GM18499 (cell line): ENCODE measurements at regions not wholly inside any gene's neighbourhood (a gene's known extent, or its start where the extent isn't known, plus 50 kb on each side); places are given as distances from the start of the nearest gene placed in this dataset.
A peak's percentile ranks its signal among the peaks of the same experiment; 100 is the strongest.

Experiments used
- ATAC-seq: cut with Tn5 transposase; IDR thresholded peaks from one replicate; pipeline ENCODE4 v1.9.1; 2021; ENCODE audit warnings: moderate number of reproducible peaks; ENCODE audit not compliant: insufficient read depth, unreplicated experiment

DNA sequence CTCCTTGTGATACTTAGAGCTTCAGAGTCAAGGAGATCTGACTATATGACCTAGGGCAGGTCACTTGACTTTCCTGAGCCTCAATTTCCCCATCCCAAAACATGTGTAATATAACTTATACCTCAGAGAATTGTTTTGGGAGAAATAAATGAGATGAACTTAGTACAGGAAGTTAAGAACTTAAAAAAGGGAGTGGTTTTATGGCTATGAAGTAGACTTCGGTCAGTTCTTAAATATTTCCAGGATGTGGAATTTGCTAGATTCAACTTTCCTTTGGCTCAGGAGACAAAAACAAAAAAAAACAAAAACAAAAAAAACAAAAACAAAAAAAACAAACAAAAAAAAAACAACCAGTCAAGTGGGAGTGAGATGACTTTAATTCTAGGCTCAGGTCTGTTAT is 116.7 kb downstream of the EDEM1 start:
- no peak for ATAC-seq

DNA sequence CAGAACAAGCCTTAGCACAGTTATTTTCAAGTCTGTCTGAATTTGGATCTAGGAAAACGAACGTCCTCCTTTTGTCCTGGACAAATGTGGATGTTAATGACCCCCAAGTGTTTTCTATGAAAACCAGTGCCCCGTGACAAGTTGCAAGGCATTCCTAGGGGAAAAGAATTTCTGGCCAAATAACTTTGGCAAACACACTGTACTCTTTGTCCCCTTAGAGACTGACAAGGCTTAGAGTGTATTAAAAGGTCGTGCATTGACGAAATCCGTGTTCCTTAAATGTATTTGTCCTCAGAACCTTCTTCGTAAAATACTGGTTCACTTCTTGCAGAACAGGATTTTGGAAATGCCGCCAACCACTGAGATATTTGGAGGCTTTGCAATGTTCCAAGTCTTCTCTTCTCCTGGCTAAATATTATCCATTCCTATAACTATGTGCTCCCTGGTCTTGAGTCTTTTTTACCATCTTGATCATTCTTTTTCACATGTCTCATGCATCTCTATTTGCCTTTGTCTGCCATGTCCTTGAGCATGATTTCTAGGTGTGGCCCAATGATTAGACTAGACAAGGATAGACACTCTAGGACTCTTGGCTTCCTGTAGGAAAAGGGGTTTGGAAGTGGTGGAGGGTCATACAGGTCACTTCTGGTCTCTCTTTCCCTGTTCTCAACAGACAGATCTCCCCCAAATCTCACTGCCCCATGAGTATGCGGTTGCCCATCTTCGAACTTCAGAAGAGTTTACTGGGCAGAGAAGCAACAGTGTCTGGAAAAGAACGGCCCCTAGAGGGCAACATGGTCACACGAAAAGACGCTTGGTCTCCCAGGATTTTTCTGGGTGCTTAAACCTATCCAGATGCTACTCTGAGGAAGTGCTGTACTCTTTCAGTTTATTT is 117.5 kb downstream of the EDEM1 start:
- ATAC-seq: peak; percentile 86

DNA sequence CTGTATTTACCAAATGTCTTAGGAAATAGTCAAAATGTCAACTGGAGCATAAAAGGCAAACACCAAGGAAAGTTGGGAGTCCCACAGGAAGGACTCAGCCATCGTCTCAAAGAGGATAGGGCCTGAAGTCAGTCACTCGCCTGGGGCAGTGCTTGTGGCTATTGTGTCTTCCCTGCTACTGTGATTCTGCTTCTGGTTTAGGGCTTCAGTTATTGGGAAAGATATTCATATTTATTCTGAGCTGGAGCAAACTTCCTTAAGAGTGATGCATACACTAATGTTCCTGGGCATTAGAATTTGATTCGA is 118.1 kb downstream of the EDEM1 start:
- ATAC-seq: peak; percentile 24

DNA sequence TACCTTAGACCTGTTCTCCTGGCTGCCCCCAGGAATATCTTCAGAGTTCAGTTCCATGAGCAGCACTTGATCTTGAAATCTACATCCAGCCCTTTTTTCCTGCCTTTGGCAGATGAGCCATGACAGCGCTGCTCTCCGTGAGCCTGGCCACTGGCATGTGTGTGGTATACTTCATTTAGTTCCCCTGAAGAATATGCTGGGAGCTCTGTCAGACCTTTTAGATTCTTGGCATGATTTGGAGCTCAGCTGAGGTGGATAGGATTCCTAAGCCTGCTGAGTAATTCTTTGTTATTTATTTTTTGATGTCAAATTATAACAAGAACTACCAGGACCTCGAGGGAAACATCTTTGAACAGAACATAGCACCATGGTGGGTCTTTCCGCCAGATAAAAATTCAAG is 121.7 kb downstream of the EDEM1 start:
- no peak for ATAC-seq

DNA sequence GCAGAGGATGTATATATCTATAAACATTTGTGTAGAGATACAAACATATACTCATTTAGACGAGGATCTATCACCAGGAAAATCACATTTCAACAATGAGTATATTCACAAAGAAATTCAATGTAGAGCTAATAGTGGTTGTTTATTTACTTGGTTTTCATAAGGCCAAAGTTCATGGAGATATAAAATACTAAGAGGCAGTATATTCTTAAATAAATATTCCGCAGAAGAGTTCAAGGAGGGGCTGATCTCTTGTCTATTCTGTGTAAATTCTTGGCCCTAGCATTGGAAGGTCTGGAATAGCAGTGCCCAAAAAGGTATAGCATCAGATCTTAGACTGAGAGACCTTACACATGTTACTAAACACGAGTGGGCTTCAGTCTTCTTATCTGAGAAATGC is 122.1 kb downstream of the EDEM1 start:
- no peak for ATAC-seq

DNA sequence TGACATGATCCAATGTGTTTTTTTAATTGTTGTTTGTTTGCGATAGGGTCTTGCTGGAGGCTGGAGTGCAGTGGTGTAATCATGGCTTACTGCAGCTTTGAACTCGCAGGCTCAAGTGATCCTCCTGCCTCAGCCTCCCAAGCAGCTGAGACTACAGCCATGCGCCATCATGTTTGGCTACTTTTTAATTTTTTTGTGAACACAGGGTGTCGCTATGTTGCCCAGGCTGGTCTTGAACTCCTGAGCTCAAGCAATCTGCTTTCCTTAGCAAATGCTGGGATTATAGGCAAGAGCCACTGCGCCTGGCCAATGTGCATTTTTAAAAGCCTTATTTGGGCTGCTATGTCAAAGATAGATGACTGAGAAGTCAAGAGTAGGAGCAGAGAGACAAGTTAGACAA is 123.0 kb downstream of the EDEM1 start:
- no peak for ATAC-seq

DNA sequence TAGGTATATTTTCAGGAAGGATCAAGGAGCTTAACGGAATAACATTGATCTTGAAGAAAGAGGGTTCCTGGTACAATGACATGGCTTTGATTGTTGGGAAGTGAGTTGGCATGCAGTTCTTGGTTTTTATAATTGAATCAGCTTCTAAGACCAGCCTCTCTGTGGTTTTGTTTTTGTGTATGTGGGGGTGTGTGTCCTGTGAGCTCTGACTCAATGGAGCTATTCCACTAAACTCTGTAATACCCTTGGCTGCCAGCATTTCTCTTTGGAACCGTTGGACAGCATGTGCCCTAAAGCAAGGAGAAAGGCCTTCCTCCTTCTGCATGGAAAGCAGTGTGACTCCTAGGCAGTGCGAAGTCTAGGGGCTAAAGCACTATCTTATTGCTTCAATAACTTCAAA is 124.8 kb downstream of the EDEM1 start:
- no peak for ATAC-seq

DNA sequence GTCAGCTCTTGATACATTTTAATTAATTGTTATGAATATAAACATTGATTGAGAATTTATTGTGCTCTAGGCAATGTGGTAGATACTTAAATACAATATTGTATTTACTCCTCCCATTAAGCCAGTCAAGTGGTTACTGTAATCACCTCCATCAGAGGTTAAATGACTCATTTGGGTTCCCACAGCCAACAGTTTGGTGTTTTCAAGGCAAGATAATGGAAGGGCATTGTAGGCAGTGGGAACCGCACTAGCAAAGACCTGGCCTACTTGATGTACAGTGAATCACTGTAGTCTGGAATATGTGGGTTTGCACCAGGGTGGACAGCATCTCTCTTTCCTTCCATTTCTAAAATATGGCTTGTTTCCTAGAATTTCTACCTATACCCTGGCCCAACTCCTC is 127.4 kb downstream of the EDEM1 start:
- ATAC-seq: no peak

DNA sequence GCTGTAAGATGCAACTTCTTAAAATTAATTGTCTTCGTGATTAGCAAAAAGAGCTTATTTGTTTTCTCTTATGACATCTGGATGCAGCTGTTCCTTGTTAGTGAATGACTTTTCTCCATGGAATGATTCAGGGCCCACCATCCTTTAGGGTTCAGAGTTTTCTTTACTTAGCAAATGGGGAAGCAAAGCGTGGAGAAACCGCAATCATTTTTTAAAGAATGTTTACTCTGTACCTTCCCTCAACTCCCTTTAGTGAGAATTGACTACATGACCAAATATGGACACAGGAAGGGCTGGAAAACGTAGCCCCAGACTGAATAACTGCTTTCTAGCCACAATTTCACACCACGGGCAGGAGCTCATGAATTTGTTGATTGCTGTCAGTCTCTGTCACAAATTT is 130.1 kb downstream of the EDEM1 start:
- no peak for ATAC-seq

DNA sequence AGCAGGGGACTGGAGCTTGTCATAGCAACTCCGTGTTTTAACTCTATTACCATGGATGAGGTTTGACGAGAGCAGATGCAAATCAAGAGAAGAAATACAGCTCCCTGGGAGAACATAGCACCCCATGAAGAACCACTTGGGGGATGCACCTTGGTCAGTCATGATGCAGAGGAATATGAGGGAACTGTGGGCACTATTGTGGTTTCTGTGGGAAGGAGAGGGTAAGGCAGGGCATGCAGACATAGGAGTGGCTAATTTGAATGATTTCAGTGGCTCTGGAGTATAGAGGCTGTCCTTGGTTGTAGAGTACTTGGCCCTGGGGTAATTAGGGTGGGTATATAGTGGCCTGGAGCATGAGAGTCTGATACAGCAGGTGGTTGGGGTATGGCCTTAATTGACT is 131.9 kb downstream of the EDEM1 start:
- ATAC-seq: no peak

DNA sequence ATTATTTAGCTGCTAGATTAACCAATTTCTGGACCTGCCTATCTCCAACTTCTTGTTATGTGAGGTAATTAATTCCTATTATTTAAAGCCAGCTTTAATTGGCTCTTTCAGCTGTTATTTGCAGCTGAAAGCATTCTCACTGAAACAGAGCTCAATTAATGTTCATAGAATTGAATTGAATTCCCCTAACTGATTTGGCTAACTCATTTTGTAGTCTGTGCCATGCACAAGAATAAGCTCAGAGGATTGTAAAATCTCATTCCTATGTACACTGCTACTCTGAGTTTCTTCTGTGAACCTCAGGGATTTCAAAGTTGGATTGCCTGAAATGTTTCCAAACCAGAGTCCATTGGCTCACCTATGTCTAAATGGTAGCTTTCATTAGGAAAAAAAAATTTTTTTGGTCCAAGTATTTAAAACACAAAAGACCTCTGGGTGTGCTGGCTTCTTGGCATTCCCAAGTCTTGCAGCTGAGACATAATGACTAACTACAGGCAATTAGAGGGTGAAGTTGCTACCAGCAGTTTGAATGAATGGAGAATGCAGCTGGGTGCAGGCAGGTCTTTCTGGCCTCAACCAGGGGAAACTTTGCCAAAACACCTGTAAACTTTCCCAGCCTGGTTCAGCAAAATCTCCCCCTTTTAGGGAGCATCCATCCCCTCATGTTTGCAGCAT is 134.3 kb downstream of the EDEM1 start:
- no peak for ATAC-seq

DNA sequence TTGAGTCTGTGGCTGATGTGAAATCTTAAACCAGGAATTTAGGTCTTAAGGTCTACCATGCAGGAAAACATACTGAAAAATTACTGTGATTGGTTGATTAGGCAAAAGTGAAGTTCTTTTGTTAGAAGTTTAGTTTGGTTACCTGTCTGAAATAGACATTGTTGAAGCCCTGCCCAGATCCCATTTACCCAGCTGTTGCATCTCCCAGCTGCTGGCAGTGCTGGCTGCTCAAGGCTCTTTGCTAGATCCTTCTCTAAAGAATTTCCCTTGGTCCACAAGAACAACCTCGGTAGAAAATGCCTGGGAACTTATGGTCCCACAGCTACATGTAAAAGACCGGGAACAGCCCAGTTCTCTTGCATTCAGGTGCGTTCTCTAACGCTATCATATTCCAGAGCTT is 137.3 kb downstream of the EDEM1 start:
- ATAC-seq: no peak

DNA sequence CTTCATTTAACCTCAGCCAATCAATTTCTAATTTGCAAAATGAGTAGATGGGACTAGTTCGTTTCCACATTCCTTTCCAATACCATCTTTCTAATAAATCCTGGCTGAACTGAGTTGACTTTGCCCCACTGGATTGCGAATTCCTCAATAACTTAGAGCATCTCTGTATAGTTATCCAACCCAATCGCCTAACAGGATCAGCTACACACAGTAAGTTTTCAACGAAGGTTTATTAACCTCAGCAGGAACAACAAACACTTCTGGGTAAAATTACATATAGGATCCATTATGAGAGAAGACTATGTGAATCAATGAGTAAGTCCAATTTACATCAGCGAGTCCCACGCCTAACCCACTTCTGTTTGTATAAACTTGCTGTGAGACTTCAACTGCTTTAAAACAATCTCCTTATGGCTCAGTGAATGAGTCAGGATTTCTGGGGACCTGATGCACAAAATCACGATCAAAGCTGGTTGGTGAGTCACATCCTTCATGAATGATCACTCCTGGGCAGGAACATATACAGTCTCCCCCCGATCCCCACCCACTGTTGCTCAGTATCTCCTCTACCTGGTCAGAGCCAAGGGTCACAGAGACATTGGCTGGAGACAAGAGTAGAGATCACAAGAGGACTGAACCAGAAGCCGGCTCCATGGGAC is 142.8 kb downstream of the EDEM1 start:
- ATAC-seq: no peak

DNA sequence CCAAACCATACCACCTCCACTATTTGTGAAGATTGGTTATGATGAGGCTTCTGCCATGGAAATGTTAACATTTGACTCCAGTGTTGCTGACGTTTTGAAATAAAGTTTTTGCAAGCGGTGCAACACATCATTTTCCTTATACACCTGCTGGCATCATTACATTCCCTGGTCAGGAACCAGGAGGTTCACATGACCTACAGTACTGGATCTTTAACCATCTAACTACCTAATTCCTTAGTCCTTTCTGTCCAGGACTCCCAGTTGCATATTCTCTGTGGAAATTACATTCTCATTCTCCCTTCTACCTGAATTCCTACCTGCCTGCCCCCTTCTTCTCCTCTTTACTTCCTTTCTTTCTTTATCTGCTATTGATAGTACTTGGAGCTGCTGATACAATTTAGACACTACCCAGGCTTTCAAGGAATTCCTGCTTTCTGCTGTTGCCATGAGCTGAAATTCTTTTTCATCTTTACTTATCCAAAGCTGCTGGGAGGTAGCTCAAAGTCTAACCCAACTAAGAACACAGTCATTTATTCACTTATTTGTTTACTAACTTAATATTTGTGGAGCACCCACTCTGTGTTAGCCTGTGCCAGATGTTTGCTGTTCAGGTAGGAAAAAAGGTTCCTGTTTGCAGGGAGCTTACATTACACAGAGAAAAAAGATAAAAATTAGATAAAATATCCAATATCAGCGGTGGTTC is 144.2 kb downstream of the EDEM1 start:
- no peak for ATAC-seq

DNA sequence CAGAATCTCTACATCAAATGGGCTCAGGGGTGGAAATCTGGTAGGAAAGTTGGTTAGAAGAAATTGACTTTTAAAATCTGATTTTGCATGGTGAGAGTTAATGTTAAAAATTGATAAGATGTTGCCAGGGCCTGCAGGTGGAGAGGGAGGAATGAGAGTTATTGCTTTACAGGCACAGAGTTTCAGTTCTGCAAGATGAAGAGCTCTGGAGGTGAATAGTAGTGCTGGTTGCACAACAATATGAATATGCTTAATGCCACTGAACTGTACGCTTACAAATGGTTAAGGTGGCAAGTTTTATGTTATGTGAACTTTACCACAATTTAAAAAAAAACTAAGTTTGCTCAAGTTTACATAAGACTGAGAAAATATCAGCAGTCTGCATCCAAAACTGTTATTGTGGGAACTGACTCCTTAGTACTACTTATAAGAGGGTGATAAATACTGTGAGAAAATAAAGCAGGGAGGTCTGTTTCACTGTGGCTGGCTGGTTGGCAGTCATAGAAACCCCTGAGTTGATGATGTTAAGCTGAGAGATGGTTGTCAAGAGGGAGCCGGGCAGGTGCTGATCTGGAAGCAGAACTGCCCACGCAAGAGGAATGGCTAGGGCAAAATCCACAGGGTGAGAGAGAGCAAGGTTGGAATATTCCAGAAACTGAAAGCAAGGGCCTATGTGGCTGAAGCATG is 144.9 kb downstream of the EDEM1 start:
- ATAC-seq: peak; percentile 72

DNA sequence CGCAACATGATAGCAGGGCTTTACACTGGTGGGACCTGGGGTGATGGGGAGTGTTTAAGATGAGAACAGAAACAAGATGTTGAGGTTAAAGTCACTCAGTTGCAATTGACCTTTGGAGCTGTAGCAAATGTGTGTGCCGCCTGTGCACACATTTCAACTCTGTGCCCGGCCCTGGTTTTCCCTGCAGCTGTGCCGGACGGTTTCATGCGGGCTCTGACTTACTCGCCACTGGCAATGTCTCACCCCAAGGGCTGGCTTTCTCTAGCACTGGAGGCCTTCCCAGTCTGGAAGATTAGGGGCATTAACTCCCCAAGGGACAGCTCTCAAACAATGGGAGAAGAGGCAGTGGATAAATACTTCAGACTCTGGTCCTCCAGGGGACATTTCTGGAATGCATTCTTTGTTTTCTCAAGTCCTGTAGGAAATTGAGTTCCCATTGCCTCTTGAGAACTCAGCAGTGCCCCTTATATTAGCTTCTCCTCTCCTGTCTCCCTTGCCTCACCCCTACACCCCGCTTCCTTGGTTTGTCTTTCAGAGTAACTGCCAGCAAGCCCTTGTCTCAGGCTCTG is 152.5 kb downstream of the EDEM1 start:
- no peak for ATAC-seq

DNA sequence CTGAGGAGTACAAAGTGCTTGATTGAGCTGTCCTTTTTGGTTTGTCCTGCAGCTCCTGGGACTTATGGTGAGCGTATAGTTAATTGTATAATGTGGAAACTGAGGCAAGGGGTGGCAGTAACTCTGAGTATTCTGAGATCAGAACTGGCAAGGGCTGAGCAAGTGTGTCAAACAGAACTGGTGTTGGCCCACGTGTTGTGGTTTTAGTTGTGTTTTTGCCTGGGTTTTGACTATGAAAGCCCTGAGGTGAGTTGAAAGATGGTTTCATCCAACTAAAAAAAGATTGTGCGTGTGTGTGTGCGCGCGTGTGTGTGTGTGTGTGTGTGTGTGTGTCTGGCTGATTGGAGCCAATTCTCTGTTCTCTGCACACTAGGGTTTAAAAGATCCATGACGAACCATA is 154.1 kb downstream of the EDEM1 start:
- ATAC-seq: no peak

DNA sequence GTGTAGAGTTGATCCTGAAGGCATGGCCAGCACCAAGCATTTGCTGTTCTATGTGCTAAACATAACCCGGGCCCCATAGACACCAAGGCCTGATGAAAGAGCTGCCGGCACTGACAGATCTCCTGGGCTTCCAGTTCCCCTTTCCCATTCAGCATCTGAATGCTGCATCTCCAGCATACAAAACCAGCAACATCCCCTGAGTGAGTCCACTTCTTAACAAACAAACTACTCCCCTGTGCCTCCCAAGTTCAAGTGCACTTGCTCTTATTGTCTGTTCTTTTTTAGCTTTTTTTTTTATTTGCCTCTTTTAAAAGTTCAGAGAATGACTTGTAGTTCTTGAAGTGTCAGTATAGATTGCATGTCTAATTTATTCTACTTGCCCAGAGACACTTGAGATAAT is 156.0 kb downstream of the EDEM1 start:
- ATAC-seq: no peak

DNA sequence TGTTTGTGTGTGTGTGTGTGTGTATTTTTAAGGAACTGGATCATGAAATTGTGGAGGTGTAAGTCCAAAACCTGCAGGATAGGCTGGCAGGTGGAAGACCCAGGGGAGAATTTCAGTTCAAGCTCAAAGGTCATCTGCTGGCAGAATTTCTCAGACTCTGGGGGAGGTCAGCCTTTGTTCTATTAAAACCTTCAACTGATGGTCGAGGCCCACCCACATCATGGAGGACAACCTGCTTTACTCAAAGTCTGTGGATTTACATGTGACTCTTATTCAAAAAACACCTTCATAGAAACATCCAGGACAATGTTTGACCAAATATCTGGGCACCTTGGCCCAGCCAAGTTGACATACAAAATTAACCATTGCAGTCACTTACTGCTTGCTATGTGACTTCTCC is 157.2 kb downstream of the EDEM1 start:
- ATAC-seq: no peak

DNA sequence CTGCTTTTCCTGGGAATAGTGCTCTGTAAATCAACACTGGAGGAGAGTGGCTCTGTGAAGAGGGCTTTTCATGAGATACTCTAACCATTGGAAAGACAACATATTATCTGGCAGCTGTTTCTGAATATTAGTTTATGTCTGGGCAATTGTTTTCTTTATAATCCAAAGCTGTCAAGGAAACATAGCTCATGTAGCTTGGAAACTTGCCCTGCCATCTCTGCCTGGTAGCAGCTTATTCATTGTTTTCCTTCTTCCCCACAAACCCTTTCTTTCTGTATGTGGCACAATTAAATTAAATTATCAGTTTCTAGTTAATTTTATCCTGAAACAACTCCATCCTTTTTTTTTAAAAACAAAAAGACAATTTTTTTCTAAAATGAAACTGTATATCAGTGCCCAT is 160.0 kb downstream of the EDEM1 start:
- no peak for ATAC-seq
